ENCODE measurements at regions not wholly inside any gene's neighbourhood (a gene's known extent, or its start where the extent isn't known, plus 50 kb on each side); places are given as distances from the start of the nearest gene placed in this dataset.

GRCh38 chr4:166422475-166422874 is 549.4 kb downstream of the TLL1 start:
- in situ Hi-C loops (cut with MboI; ENCODE audit: low sequenced_read_pairs) (no loop called here), dilution Hi-C loops (cut with HindIII; ENCODE audit: low sequenced_read_pairs, unreplicated experiment) (no loop called here), intact Hi-C loops (cut with micrococcal nuclease) (no loop called here)
- BruUV-seq (replicated peaks): no TSS peak
- Histone ChIP-seq H3K36me3 (ENCODE audit: control insufficient read depth, insufficient read depth, low read length) (no peaks in the 10 kb centered on the region), H3K27ac (ENCODE audit: insufficient read depth, low read length) (no peak overlapping the region), H3K4me3 (ENCODE audit: insufficient read depth, low read depth, low read length) (no peak overlapping the region), H3K9me3 (ENCODE audit: control insufficient read depth, insufficient read depth, low read length) (peaks cover 3% of the 10 kb centered on the region), H3K79me1 (ENCODE audit: low read depth in 1 of 2, low read length in 2 of 2) (no peaks in the 10 kb centered on the region), H2AK9ac (replicated peaks; ENCODE audit: low read depth, low read length, poor library complexity) (no peak overlapping the region), H3K56ac (ENCODE audit: extremely low read depth, insufficient read depth, low read length) (no peak overlapping the region), H2AK5ac (ENCODE audit: low read depth, low read length) (no peak overlapping the region), H4K91ac (ENCODE audit: insufficient read depth, low read depth, low read length) (no peak overlapping the region), H2BK20ac (ENCODE audit: low read depth, low read length) (no peak overlapping the region), H4K5ac (ENCODE audit: low read depth, low read length) (no peak overlapping the region), H2BK5ac (ENCODE audit: low read depth, low read length, poor library complexity, severe bottlenecking) (no peak overlapping the region), H3K18ac (ENCODE audit: low read depth, low read length) (no peak overlapping the region), H3K27me3 (ENCODE audit: control insufficient read depth, insufficient read depth, low read length) (no peaks in the 10 kb centered on the region), H3K9me1 (ENCODE audit: insufficient read depth, low read length) (no peaks in the 10 kb centered on the region), H2AFZ (replicated peaks; ENCODE audit: low read length, poor library complexity) (no peak overlapping the region), H2BK120ac (ENCODE audit: low read depth, low read length) (no peak overlapping the region), H3K23ac (ENCODE audit: low read depth, low read length) (no peak overlapping the region), H3K9ac (ENCODE audit: low read depth, low read length) (no peak overlapping the region), H3K4me2 (ENCODE audit: low read depth, low read length) (no peak overlapping the region), H3K4ac (ENCODE audit: low read depth, low read length) (no peak overlapping the region), H3K4me1 (ENCODE audit: control insufficient read depth, insufficient read depth, low read length) (no peaks in the 10 kb centered on the region), H3K14ac (replicated peaks; ENCODE audit: low read depth, low read length) (no peak overlapping the region), H2BK15ac (ENCODE audit: low read depth, low read length) (no peak overlapping the region), H4K20me1 (ENCODE audit: insufficient read depth, low read length) (no peaks in the 10 kb centered on the region), H4K8ac (ENCODE audit: low read depth in 2 of 2, low read length in 2 of 2) (no peak overlapping the region)
- DNase-seq (peak; percentile 2), ATAC-seq (ENCODE audit: low read depth) (no peak)
- CTCF ChIA-PET: no interaction called here
- WGBS, 2 experiments (ENCODE audit: extremely low coverage in 2 of 2, insufficient read length in 1 of 2): no CpG with 5 or more reads among the region's 1 CpG
- TF ChIP-seq CHD1 (IDR thresholded peaks at IDR 0.05; ENCODE audit: low read depth, low read length) (no peak), MXI1 (IDR thresholded peaks at IDR 0.05; ENCODE audit: borderline replicate concordance, low read depth, low read length) (no peak), USF2 (IDR thresholded peaks at IDR 0.05; ENCODE audit: low read depth, low read length) (no peak), NFE2L2 (IDR thresholded peaks at IDR 0.05; ENCODE audit: low read depth, low read length) (no peak), MAZ (IDR thresholded peaks at IDR 0.05; ENCODE audit: borderline replicate concordance, low read depth, low read length) (no peak), RCOR1 (IDR thresholded peaks at IDR 0.05; ENCODE audit: insufficient replicate concordance, low read length) (no peak), SMC3 (IDR thresholded peaks at IDR 0.05; ENCODE audit: low read depth, low read length) (no peak), RAD21 (IDR thresholded peaks at IDR 0.05; ENCODE audit: low read length) (no peak), MAFK (IDR thresholded peaks at IDR 0.05; ENCODE audit: low read depth, low read length) (no peak), POLR2A (IDR thresholded peaks at IDR 0.05; ENCODE audit: low read depth, low read length) (no peak), RFX5 (IDR thresholded peaks at IDR 0.05; ENCODE audit: low read depth, low read length) (no peak), ELK1 (IDR thresholded peaks at IDR 0.05; ENCODE audit: borderline replicate concordance, low read depth, low read length) (no peak), BHLHE40 (IDR thresholded peaks at IDR 0.05; ENCODE audit: low read depth, low read length) (no peak), CEBPB (IDR thresholded peaks at IDR 0.05; ENCODE audit: low read depth, low read length) (no peak), FOS (IDR thresholded peaks at IDR 0.05; ENCODE audit: low read depth, low read length) (no peak)
- TF ChIP-seq, protein P1, sequence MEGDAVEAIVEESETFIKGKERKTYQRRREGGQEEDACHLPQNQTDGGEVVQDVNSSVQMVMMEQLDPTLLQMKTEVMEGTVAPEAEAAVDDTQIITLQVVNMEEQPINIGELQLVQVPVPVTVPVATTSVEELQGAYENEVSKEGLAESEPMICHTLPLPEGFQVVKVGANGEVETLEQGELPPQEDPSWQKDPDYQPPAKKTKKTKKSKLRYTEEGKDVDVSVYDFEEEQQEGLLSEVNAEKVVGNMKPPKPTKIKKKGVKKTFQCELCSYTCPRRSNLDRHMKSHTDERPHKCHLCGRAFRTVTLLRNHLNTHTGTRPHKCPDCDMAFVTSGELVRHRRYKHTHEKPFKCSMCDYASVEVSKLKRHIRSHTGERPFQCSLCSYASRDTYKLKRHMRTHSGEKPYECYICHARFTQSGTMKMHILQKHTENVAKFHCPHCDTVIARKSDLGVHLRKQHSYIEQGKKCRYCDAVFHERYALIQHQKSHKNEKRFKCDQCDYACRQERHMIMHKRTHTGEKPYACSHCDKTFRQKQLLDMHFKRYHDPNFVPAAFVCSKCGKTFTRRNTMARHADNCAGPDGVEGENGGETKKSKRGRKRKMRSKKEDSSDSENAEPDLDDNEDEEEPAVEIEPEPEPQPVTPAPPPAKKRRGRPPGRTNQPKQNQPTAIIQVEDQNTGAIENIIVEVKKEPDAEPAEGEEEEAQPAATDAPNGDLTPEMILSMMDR (conservative IDR thresholded peaks at IDR 0.05; ENCODE audit: low read depth, low read length): no peak
- POLR2A ChIA-PET (ENCODE audit: unreplicated experiment): no interaction called here

All from IMR-90 (cell line).